ENCODE measurements at regions not wholly inside any gene's neighbourhood (a gene's known extent, or its start where the extent isn't known, plus 50 kb on each side); places are given as distances from the start of the nearest gene placed in this dataset.

GRCh38 chr5:28703651-28704260 is 1665.4 kb upstream of the CDH9 start:
- no peaks in the 10 kb centered on the region for H3K9me3 ChIP-seq
- no peak for DNase-seq
- intact Hi-C loops (cut with DNase I; ENCODE audit: low total_unique reads), result no loop called here
- H3K27ac ChIP-seq, result no peak overlapping the region
- no peak for TF ChIP-seq CTCF (IDR thresholded peaks at IDR 0.05)
- TF ChIP-seq POLR2A (IDR thresholded peaks at IDR 0.05), result no peak
- WGBS, 2 donors, result 67 to 75% methylated on average over 1 of the region's 1 CpG
- H3K4me1 ChIP-seq, result no peaks in the 10 kb centered on the region
- H3K4me3 ChIP-seq, result no peak overlapping the region
- no peaks in the 10 kb centered on the region for H3K36me3 ChIP-seq (ENCODE audit: low read depth, missing control alignments)
- no peaks in the 10 kb centered on the region for H3K27me3 ChIP-seq

DNA sequence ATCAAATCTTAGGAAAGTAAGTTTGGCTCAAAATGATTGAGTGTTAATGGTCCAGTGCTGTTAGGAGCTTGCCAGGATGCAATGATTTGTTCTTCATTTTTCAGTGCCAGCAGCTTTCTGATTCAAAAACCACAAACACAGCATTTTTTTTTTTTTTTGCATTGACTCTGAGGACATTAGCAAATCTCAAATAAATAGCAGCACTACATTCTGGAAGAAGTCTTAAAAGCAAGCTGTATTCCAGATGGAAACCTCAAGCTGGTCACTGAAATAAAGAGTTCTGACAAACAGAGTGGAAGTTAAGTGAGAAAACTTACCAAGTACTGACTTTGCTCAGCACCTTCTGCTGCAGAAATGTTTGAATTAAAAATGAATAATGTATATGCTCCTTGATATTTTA is 1653.1 kb upstream of the CDH9 start:
- DNase-seq, result no peak
- H3K36me3 ChIP-seq (ENCODE audit: low read depth, missing control alignments), result no peaks in the 10 kb centered on the region
- TF ChIP-seq CTCF (IDR thresholded peaks at IDR 0.05), result no peak
- TF ChIP-seq POLR2A (IDR thresholded peaks at IDR 0.05), result no peak
- H3K27ac ChIP-seq, result no peak overlapping the region
- intact Hi-C loops (cut with DNase I; ENCODE audit: low total_unique reads), result no loop called here
- no peaks in the 10 kb centered on the region for H3K27me3 ChIP-seq
- no peaks in the 10 kb centered on the region for H3K9me3 ChIP-seq
- no peak overlapping the region for H3K4me3 ChIP-seq
- H3K4me1 ChIP-seq, result no peaks in the 10 kb centered on the region

GRCh38 chr5:28685794-28686193 is 1647.4 kb upstream of the CDH9 start:
- intact Hi-C loops (cut with DNase I; ENCODE audit: low total_unique reads), result no loop called here
- TF ChIP-seq POLR2A (IDR thresholded peaks at IDR 0.05) (no peak), CTCF (IDR thresholded peaks at IDR 0.05) (no peak)
- Histone ChIP-seq H3K4me3 (no peak overlapping the region), H3K9me3 (no peaks in the 10 kb centered on the region), H3K27me3 (no peaks in the 10 kb centered on the region), H3K27ac (no peak overlapping the region), H3K36me3 (ENCODE audit: low read depth, missing control alignments) (no peaks in the 10 kb centered on the region), H3K4me1 (no peaks in the 10 kb centered on the region)
- DNase-seq, result no peak
- WGBS, 2 donors, result 68 to 71% methylated on average over 6 of the region's 6 CpGs

DNA sequence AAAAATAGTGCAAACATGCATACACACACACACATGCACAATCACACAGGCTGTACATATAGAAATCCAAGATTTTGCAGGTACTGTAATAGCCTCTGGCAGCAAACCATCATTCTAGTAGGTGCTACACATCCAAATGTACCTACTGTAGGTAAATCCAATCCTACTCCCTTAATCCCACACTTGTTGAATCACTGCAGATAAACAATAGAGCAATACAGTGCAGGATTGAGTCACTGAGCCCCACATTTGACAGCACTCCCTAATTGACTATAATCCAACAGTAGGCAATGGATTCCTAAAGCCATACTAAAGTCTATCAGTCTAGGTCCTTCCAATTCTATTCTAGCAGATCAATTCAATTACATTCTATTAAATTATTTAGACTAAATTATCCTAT is 1640.5 kb upstream of the CDH9 start:
- Histone ChIP-seq H3K4me1 (no peaks in the 10 kb centered on the region), H3K4me3 (no peak overlapping the region), H3K27me3 (no peaks in the 10 kb centered on the region), H3K27ac (no peak overlapping the region), H3K36me3 (ENCODE audit: low read depth, missing control alignments) (no peaks in the 10 kb centered on the region), H3K9me3 (no peaks in the 10 kb centered on the region)
- intact Hi-C loops (cut with DNase I; ENCODE audit: low total_unique reads), result no loop called here
- no peak for TF ChIP-seq POLR2A (IDR thresholded peaks at IDR 0.05)
- TF ChIP-seq CTCF (IDR thresholded peaks at IDR 0.05), result no peak
- DNase-seq, result no peak

GRCh38 chr5:28666110-28666509 is 1627.7 kb upstream of the CDH9 start:
- DNase-seq, result no peak
- H3K4me3 ChIP-seq, result no peak overlapping the region
- WGBS, 2 donors, result 83 to 91% methylated on average over 1 of the region's 1 CpG
- no peaks in the 10 kb centered on the region for H3K4me1 ChIP-seq
- H3K27me3 ChIP-seq, result no peaks in the 10 kb centered on the region
- H3K9me3 ChIP-seq, result no peaks in the 10 kb centered on the region
- no peaks in the 10 kb centered on the region for H3K36me3 ChIP-seq (ENCODE audit: low read depth, missing control alignments)
- H3K27ac ChIP-seq, result no peak overlapping the region
- TF ChIP-seq CTCF (IDR thresholded peaks at IDR 0.05) (no peak), POLR2A (IDR thresholded peaks at IDR 0.05) (no peak)
- intact Hi-C loops (cut with DNase I; ENCODE audit: low total_unique reads), result no loop called here

Measured in testis (tissue), 2 donors.